ENCODE measurements at regions not wholly inside any gene's neighbourhood (a gene's known extent, or its start where the extent isn't known, plus 50 kb on each side); places are given as distances from the start of the nearest gene placed in this dataset.

DNA sequence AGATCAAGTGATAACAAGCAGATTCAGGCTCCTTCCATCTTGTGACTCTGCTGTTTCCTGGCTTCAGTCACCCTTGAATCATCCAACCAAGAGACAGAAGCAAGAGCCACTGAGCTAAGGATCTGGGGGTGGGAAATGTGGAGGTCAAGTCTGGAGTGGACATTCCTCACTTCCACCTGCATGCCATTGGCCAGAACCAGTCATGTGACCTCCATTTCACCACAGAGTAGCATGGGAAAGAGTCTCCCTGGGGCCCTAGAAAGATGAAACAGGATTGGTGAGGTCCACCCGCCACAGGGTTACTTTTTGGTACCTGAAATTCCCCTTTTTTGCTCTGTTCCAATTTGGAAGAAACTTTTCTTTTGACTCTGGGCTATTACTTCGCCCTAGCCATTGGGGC, 1006.0 kb upstream of the EEF2KMT start:
- no peaks in the 10 kb centered on the region for H3K27me3 ChIP-seq (ENCODE audit: control insufficient read depth, insufficient read depth, low read length)
- no peak overlapping the region for H3K4me3 ChIP-seq (ENCODE audit: low read depth, low read length)
- TF ChIP-seq, protein P1, sequence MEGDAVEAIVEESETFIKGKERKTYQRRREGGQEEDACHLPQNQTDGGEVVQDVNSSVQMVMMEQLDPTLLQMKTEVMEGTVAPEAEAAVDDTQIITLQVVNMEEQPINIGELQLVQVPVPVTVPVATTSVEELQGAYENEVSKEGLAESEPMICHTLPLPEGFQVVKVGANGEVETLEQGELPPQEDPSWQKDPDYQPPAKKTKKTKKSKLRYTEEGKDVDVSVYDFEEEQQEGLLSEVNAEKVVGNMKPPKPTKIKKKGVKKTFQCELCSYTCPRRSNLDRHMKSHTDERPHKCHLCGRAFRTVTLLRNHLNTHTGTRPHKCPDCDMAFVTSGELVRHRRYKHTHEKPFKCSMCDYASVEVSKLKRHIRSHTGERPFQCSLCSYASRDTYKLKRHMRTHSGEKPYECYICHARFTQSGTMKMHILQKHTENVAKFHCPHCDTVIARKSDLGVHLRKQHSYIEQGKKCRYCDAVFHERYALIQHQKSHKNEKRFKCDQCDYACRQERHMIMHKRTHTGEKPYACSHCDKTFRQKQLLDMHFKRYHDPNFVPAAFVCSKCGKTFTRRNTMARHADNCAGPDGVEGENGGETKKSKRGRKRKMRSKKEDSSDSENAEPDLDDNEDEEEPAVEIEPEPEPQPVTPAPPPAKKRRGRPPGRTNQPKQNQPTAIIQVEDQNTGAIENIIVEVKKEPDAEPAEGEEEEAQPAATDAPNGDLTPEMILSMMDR (IDR thresholded peaks at IDR 0.05; ENCODE audit: insufficient read depth, low read depth, low read length), result no peak
- POLR2A ChIA-PET, result no interaction called here
- DNase-seq (ENCODE audit: low read depth), result no peak
- CTCF ChIA-PET, result no interaction called here
- no peaks in the 10 kb centered on the region for H3K36me3 ChIP-seq (ENCODE audit: control insufficient read depth, insufficient read depth, low read length)

DNA sequence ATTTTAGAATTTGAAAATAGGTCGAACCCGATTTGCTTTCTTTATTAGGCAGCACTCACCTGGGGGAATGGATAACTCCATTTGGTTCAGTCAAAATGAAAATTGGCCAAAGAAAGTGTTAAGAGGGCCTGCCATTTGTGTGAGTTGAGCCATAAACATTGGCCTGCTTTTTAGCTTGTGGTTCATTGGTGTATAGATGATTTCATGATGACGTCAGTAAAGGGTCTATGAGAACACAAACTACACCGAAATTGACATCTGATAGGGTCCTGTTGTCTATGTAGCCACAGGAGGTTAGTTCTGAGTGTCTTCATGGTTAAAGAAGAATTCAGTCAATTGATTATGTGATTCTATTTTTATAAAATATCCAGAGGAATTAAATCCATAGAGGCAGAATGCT, 1001.5 kb upstream of the EEF2KMT start:
- Histone ChIP-seq H3K4me3 (ENCODE audit: low read depth, low read length) (no peak overlapping the region), H3K36me3 (ENCODE audit: control insufficient read depth, insufficient read depth, low read length) (no peaks in the 10 kb centered on the region), H3K27me3 (ENCODE audit: control insufficient read depth, insufficient read depth, low read length) (no peaks in the 10 kb centered on the region)
- TF ChIP-seq, protein P1 (IDR thresholded peaks at IDR 0.05; ENCODE audit: insufficient read depth, low read depth, low read length), result no peak
- no peak for DNase-seq (ENCODE audit: low read depth)
- ChIA-PET POLR2A (no interaction called here), CTCF (no interaction called here)

DNA sequence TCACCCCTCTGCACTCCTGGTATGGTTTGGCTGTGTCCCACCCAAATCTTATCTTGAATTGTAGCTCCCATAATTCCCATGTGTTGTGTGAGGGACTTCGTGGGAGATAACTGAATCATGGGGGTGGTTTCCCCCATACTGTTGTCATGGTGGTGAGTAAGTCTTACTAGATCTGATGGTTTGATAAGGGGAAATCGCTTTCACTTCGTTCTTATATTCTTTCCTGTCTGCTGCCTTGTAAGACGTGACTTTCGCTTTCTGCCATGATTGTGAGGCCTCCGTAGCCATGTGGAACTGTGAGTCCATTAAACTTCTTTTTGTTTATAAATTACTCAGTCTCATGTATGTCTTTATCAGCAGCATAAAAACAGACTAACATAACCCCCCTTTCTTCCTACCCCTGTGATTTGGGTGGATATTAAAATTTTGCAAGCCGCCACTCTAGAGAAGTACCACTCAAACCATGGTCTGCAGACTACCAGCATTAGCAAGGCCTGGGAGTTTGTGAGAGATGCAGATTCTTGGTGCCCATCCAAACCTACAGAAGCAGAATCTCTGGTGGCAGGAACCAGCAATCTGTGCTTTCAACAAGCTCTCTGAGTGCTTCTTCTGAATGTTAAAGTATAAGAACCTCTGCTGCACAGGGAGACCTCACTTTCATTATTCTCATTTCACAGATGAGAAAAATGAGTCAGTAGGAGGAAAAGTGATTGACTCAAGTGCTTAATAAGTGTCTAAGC, 999.5 kb upstream of the EEF2KMT start:
- Histone ChIP-seq H3K36me3 (ENCODE audit: control insufficient read depth, insufficient read depth, low read length) (no peaks in the 10 kb centered on the region), H3K27me3 (ENCODE audit: control insufficient read depth, insufficient read depth, low read length) (no peaks in the 10 kb centered on the region; the same call in 1 of the 2 replicates), H3K4me3 (ENCODE audit: low read depth, low read length) (no peak overlapping the region)
- POLR2A ChIA-PET, result no interaction called here
- CTCF ChIA-PET, result no interaction called here
- DNase-seq (ENCODE audit: low read depth), result no peak
- TF ChIP-seq, protein P1 (IDR thresholded peaks at IDR 0.05; ENCODE audit: insufficient read depth, low read depth, low read length), result no peak

DNA sequence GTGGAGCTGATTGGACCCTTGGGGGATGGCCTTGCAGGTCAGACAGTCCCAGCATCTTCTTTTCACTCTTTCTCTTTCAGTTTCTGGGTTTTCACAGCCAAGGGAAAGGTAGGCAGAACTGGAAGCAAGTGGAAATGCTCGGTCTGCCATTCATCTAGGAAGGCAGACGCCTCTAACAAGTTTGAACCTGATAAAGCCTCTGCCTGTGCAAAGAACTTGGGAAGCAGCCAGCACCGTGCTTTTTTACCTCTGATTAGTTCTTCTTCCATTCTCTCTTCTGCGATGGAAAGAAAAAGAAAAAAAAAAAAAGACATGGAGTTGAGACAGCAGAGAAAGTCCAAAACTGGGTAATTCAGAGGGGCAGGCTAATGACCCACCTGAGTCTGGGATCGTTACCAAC, 997.8 kb upstream of the EEF2KMT start:
- DNase-seq (ENCODE audit: low read depth), result no peak
- H3K36me3 ChIP-seq (ENCODE audit: control insufficient read depth, insufficient read depth, low read length), result no peaks in the 10 kb centered on the region
- POLR2A ChIA-PET, result no interaction called here
- no peaks in the 10 kb centered on the region; the same call in 1 of the 2 replicates for H3K27me3 ChIP-seq (ENCODE audit: control insufficient read depth, insufficient read depth, low read length)
- no peak overlapping the region for H3K4me3 ChIP-seq (ENCODE audit: low read depth, low read length)
- CTCF ChIA-PET, result no interaction called here
- TF ChIP-seq, protein P1 (IDR thresholded peaks at IDR 0.05; ENCODE audit: insufficient read depth, low read depth, low read length), result no peak

DNA sequence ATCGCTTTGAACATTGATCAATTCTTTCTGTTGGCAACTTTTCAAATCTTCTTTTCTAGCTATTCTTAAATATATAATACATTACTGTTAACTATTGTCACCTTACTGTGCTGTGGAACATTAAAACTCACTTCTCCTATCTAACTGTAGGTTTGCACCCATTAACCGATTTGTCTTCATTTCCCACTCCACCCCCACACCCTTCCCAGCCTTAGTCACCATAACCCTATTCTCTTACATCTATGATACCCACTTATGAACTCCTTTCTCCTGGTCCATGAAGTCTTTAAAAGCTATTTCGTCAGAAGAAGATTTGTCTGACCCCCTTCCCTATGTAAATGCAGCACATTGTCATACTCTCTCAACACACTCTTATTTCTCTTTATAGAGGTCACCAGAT, 993.4 kb upstream of the EEF2KMT start:
- TF ChIP-seq, protein P1 (IDR thresholded peaks at IDR 0.05; ENCODE audit: insufficient read depth, low read depth, low read length), result no peak
- Histone ChIP-seq H3K4me3 (ENCODE audit: low read depth, low read length) (no peak overlapping the region), H3K27me3 (ENCODE audit: control insufficient read depth, insufficient read depth, low read length) (no peaks in the 10 kb centered on the region; the same call in 1 of the 2 replicates), H3K36me3 (ENCODE audit: control insufficient read depth, insufficient read depth, low read length) (no peaks in the 10 kb centered on the region)
- CTCF ChIA-PET, result no interaction called here
- no peak for DNase-seq (ENCODE audit: low read depth)
- POLR2A ChIA-PET, result no interaction called here
